K562 (cell line): ENCODE measurements at regions not wholly inside any gene's neighbourhood (a gene's known extent, or its start where the extent isn't known, plus 50 kb on each side); places are given as distances from the start of the nearest gene placed in this dataset.

Source experiments
- BHLHE40 ChIP-seq: IDR thresholded peaks from 2 replicates; pipeline ENCODE4 v1.6.1; 2011; ENCODE audit warnings: low read length, improper control_type of control experiment
- CTCF ChIP-seq, 3 experiments: IDR thresholded peaks in 2 of 3; conservative IDR thresholded peaks in 1 of 3; 2 replicates each; pipeline ENCODE4 v1.5.1; 2011 to 2012; ENCODE audit warnings: low read length in 3 of 3, mild to moderate bottlenecking in 3 of 3, control low read depth in 2 of 3, improper control_type of control experiment in 1 of 3, inconsistent platforms in 1 of 3, low read depth in 1 of 3, mixed read lengths in 1 of 3, moderate library complexity in 1 of 3; ENCODE audit not compliant: insufficient read depth in 2 of 3
- EZH2 ChIP-seq: IDR thresholded peaks from 2 replicates; pipeline ENCODE4 v1.6.1; 2012; ENCODE audit warnings: low read depth, mild to moderate bottlenecking, inconsistent platforms, low read length, borderline replicate concordance
- FOXM1 ChIP-seq, 2 experiments: fragments of 450-650 bp in 1 of 2; sonication (generic) in 1 of 2; formaldehyde crosslinking in 1 of 2; IDR thresholded peaks; 2 replicates each; pipeline versions ENCODE4 v1.6.1 to v1.9.0; 2017 to 2022; ENCODE audit warnings: low read depth in 2 of 2, mild to moderate bottlenecking in 2 of 2, missing genetic modification reagents in 1 of 2, moderate library complexity in 1 of 2
- GABPA ChIP-seq: fragments of 200-800 bp; sonication (Bioruptor generic); conservative IDR thresholded peaks from 2 replicates; pipeline ENCODE4 v1.6.1; 2016; ENCODE audit warnings: low read depth, missing genetic modification characterization, missing compliant biosample characterization
- IRF2 ChIP-seq: sonication (generic); formaldehyde crosslinking; IDR thresholded peaks from 2 replicates; pipeline ENCODE4 v1.8.1; 2022; ENCODE audit warnings: mild to moderate bottlenecking, missing genetic modification reagents
- NFYB ChIP-seq: IDR thresholded peaks from 2 replicates; pipeline ENCODE4 v1.6.1; 2011; ENCODE audit warnings: mild to moderate bottlenecking, moderate library complexity; ENCODE audit not compliant: insufficient read length; ENCODE audit errors: extremely low read depth
- POLR2A ChIP-seq: fragments of 450-650 bp; conservative IDR thresholded peaks from 2 replicates; pipeline ENCODE4 v1.6.1; 2016
- SPI1 ChIP-seq: IDR thresholded peaks from 2 replicates; pipeline ENCODE4 v1.6.1; 2011; ENCODE audit warnings: low read depth, low read length, control low read depth, borderline replicate concordance
- TCF7L2 ChIP-seq: fragments of 150-350 bp; IDR thresholded peaks from 2 replicates; pipeline ENCODE4 v1.6.1; 2016; ENCODE audit warnings: low read depth, mild to moderate bottlenecking, low read length, moderate library complexity
- XRCC5 ChIP-seq: fragments of 200-400 bp; formaldehyde crosslinking; IDR thresholded peaks from 2 replicates; pipeline ENCODE4 v1.6.1; 2017; ENCODE audit warnings: low read depth, mild to moderate bottlenecking, low read length
- ZNF24 ChIP-seq: fragments of 450-650 bp; IDR thresholded peaks from 2 replicates; pipeline ENCODE4 v1.6.1; 2016
- ZNF780A ChIP-seq: fragments of 250-450 bp; sonication (Bioruptor Pico); IDR thresholded peaks from 2 replicates; pipeline ENCODE4 v1.5.0; 2021; ENCODE audit warnings: mild to moderate bottlenecking

GRCh38 chr13:111062966-111063365, 52.1 kb upstream of the ARHGEF7 start:
- TF ChIP-seq ZNF780A (no peak), POLR2A (no peak), ZNF24 (no peak), GABPA (tag) (no peak), TCF7L2 (no peak), NFYB (no peak), XRCC5 (no peak), EZH2 (no peak), CTCF (IDR thresholded peaks at IDR 0.05 in 2 of 3, conservative IDR thresholded peaks at IDR 0.05 in 1 of 3; ENCODE audit: insufficient read depth in 2 of 3, low read depth in 1 of 3, low read length in 3 of 3) (no peak), SPI1 (no peak), IRF2 (no peak), FOXM1 (IDR thresholded peaks at IDR 0.05; ENCODE audit: low read depth) (no peak), FOXM1 (CRISPR knock-in tag; IDR thresholded peaks at IDR 0.05; ENCODE audit: low read depth) (no peak), BHLHE40 (no peak)
